Glutamatergic neuron (in vitro differentiated cells): ENCODE measurements at regions not wholly inside any gene's neighbourhood (a gene's known extent, or its start where the extent isn't known, plus 50 kb on each side); places are given as distances from the start of the nearest gene placed in this dataset.

Experiments used
- DNase-seq: peaks from one replicate; pipeline ENCODE4 v3.0.0; 2022
- H3K27ac Mint-ChIP-seq: one replicate; pipeline ENCODE4 v1.8.0; 2020; ENCODE audit warnings: mild to moderate bottlenecking, mixed read lengths, inconsistent platforms; ENCODE audit not compliant: unreplicated experiment
- H3K27me3 Mint-ChIP-seq: one replicate; pipeline ENCODE4 v1.8.0; 2020; ENCODE audit warnings: mild to moderate bottlenecking, moderate library complexity, mixed read lengths, inconsistent platforms; ENCODE audit not compliant: unreplicated experiment
- H3K36me3 Mint-ChIP-seq: one replicate; pipeline ENCODE4 v1.8.0; 2020; ENCODE audit warnings: mild to moderate bottlenecking, mixed read lengths, inconsistent platforms; ENCODE audit not compliant: unreplicated experiment
- H3K4me1 Mint-ChIP-seq: one replicate; pipeline ENCODE4 v1.8.0; 2020; ENCODE audit warnings: mild to moderate bottlenecking, low read depth, mixed read lengths, inconsistent platforms; ENCODE audit not compliant: unreplicated experiment
- H3K4me3 Mint-ChIP-seq: one replicate; pipeline ENCODE4 v1.8.0; 2020; ENCODE audit warnings: mild to moderate bottlenecking, mixed read lengths, inconsistent platforms; ENCODE audit not compliant: unreplicated experiment
- H3K9me3 Mint-ChIP-seq: one replicate; pipeline ENCODE4 v1.8.0; 2020; ENCODE audit warnings: mild to moderate bottlenecking, moderate library complexity, mixed read lengths, inconsistent platforms; ENCODE audit not compliant: unreplicated experiment
- CTCF ChIP-seq: fragments of 200-600 bp; sonication (generic); IDR thresholded peaks from one replicate; pipeline ENCODE4 v1.5.0; 2021; ENCODE audit not compliant: partially characterized antibody, unreplicated experiment

- no peak for TF ChIP-seq CTCF
- no peaks in the 10 kb centered on the region for H3K36me3 Mint-ChIP-seq
- H3K9me3 Mint-ChIP-seq, result no peaks in the 10 kb centered on the region
- no peaks in the 10 kb centered on the region for H3K27me3 Mint-ChIP-seq
- no peaks in the 10 kb centered on the region for H3K4me1 Mint-ChIP-seq
- no peak overlapping the region for H3K4me3 Mint-ChIP-seq
- no peak overlapping the region for H3K27ac Mint-ChIP-seq
- no peak for DNase-seq
Measured at GRCh38 chr16:64475627-64476351, 646.1 kb downstream of the CDH11 start.

GRCh38 chr16:64470916-64471315, 650.9 kb downstream of the CDH11 start:
- no peak overlapping the region for H3K27ac Mint-ChIP-seq
- no peak overlapping the region for H3K4me3 Mint-ChIP-seq
- TF ChIP-seq CTCF, result no peak
- no peaks in the 10 kb centered on the region for H3K9me3 Mint-ChIP-seq
- no peaks in the 10 kb centered on the region for H3K27me3 Mint-ChIP-seq
- DNase-seq, result no peak
- H3K4me1 Mint-ChIP-seq, result no peaks in the 10 kb centered on the region
- H3K36me3 Mint-ChIP-seq, result no peaks in the 10 kb centered on the region

- Mint-ChIP-seq H3K4me1 (no peaks in the 10 kb centered on the region), H3K36me3 (no peaks in the 10 kb centered on the region), H3K4me3 (no peak overlapping the region), H3K9me3 (no peaks in the 10 kb centered on the region), H3K27ac (no peak overlapping the region), H3K27me3 (no peaks in the 10 kb centered on the region)
- no peak for DNase-seq
- TF ChIP-seq CTCF, result no peak
Measured at GRCh38 chr16:64469906-64470702, 651.8 kb downstream of the CDH11 start.

- no peaks in the 10 kb centered on the region for H3K27me3 Mint-ChIP-seq
- no peak overlapping the region for H3K27ac Mint-ChIP-seq
- no peak for TF ChIP-seq CTCF
Measured at GRCh38 chr16:64469351-64469750, 652.5 kb downstream of the CDH11 start.

GRCh38 chr16:64468515-64469090, 653.3 kb downstream of the CDH11 start:
- Mint-ChIP-seq H3K36me3 (no peaks in the 10 kb centered on the region), H3K4me3 (no peak overlapping the region), H3K4me1 (no peaks in the 10 kb centered on the region), H3K27ac (no peak overlapping the region), H3K27me3 (no peaks in the 10 kb centered on the region), H3K9me3 (no peaks in the 10 kb centered on the region)
- no peak for TF ChIP-seq CTCF
- DNase-seq, result no peak

More at GRCh38 chr16:64469351-64469750, 652.5 kb downstream of the CDH11 start:
- Mint-ChIP-seq H3K36me3 (no peaks in the 10 kb centered on the region), H3K4me3 (no peak overlapping the region), H3K4me1 (no peaks in the 10 kb centered on the region), H3K9me3 (no peaks in the 10 kb centered on the region)
- no peak for DNase-seq
